A549 (cell line): ENCODE measurements at regions not wholly inside any gene's neighbourhood (a gene's known extent, or its start where the extent isn't known, plus 50 kb on each side); places are given as distances from the start of the nearest gene placed in this dataset.

ENCODE experiments used
- CEBPB ChIP-seq, 2 experiments: fragments of >200 bp in 1 of 2; sonication (Bioruptor Twin) in 1 of 2; formaldehyde crosslinking in 1 of 2; IDR thresholded peaks; 2 replicates each; pipeline ENCODE4 v1.6.1; 2012 to 2016
- TFCP2L1 ChIP-seq: fragments of 250-450 bp; sonication (Bioruptor Pico); IDR thresholded peaks from 2 replicates; pipeline ENCODE4 v1.5.0; 2021; ENCODE audit warnings: mild to moderate bottlenecking
- ZNF302 ChIP-seq: fragments of 250-450 bp; sonication (Bioruptor Pico); IDR thresholded peaks from 2 replicates; pipeline ENCODE4 v1.9.0; 2021; ENCODE audit warnings: inconsistent platforms, mild to moderate bottlenecking, moderate library complexity

- no peak for TF ChIP-seq CEBPB (IDR thresholded peaks at IDR 0.05)
- TF ChIP-seq ZNF302: no peak
- no peak for TF ChIP-seq TFCP2L1 (CRISPR knock-in tag)
These were observed 73.8 kb upstream of the PTPRR start for GRCh38 chr12:70994217-70994788.
